CD4-positive, alpha-beta T cell treated with Interleukin-12 subunit alpha and Interleukin-12 subunit beta, for 1 hour (primary cell): ENCODE measurements at regions not wholly inside any gene's neighbourhood (a gene's known extent, or its start where the extent isn't known, plus 50 kb on each side); places are given as distances from the start of the nearest gene placed in this dataset.
"Not testable (repeated sequence)": the region's sequence is repeated elsewhere in the genome, so short reads cannot be mapped to it uniquely, and the experiment has no call there.

Experiments
- DNase-seq: peaks from one replicate; pipeline ENCODE4 v3.0.0-alpha.2; 2020

- no peak for DNase-seq
Measured at GRCh38 chr10:129199826-129200225, 267.2 kb upstream of the MGMT start.

GRCh38 chr10:129203819-129204218 is 263.2 kb upstream of the MGMT start:
- no peak for DNase-seq

- DNase-seq: no peak
Measured at GRCh38 chr10:129207297-129207696, 259.7 kb upstream of the MGMT start.

- no peak for DNase-seq
Measured at GRCh38 chr10:129210876-129211275, 256.2 kb upstream of the MGMT start.

GRCh38 chr10:129213256-129213655 is 253.8 kb upstream of the MGMT start:
- no peak for DNase-seq

GRCh38 chr10:129213996-129214395 is 253.0 kb upstream of the MGMT start:
- DNase-seq: not testable (repeated sequence)

GRCh38 chr10:129219364-129219763 is 247.7 kb upstream of the MGMT start:
- no peak for DNase-seq

- DNase-seq: no peak
Measured at GRCh38 chr10:129222436-129222835, 244.6 kb upstream of the MGMT start.

GRCh38 chr10:129223363-129223762 is 243.7 kb upstream of the MGMT start:
- DNase-seq: no peak

- no peak for DNase-seq
Measured at GRCh38 chr10:129224065-129224464, 243.0 kb upstream of the MGMT start.

GRCh38 chr10:129231821-129232220 is 235.2 kb upstream of the MGMT start:
- DNase-seq: no peak

GRCh38 chr10:129233351-129234148 is 233.5 kb upstream of the MGMT start:
- no peak for DNase-seq

GRCh38 chr10:129236274-129236691 is 230.8 kb upstream of the MGMT start:
- DNase-seq: no peak

- DNase-seq: no peak
Measured at GRCh38 chr10:129241461-129241860, 225.6 kb upstream of the MGMT start.

- no peak for DNase-seq
Measured at GRCh38 chr10:129244298-129244697, 222.7 kb upstream of the MGMT start.

GRCh38 chr10:129244757-129245156 is 222.3 kb upstream of the MGMT start:
- DNase-seq: no peak

- no peak for DNase-seq
Measured at GRCh38 chr10:129253161-129253864, 213.7 kb upstream of the MGMT start.

- no peak for DNase-seq
Measured at GRCh38 chr10:129253865-129254179, 213.2 kb upstream of the MGMT start.

- no peak for DNase-seq
Measured at GRCh38 chr10:129258283-129258923, 208.6 kb upstream of the MGMT start.

GRCh38 chr10:129259128-129259815 is 207.8 kb upstream of the MGMT start:
- DNase-seq: no peak

GRCh38 chr10:129272176-129272575 is 194.9 kb upstream of the MGMT start:
- DNase-seq: no peak

GRCh38 chr10:129272866-129273650 is 194.0 kb upstream of the MGMT start:
- no peak for DNase-seq

GRCh38 chr10:129273860-129274259 is 193.2 kb upstream of the MGMT start:
- no peak for DNase-seq
